CD4-positive, alpha-beta T cell treated with Interleukin-4 for 4 hours (primary cell): ENCODE measurements at regions not wholly inside any gene's neighbourhood (a gene's known extent, or its start where the extent isn't known, plus 50 kb on each side); places are given as distances from the start of the nearest gene placed in this dataset.
"Not testable (repeated sequence)": the region's sequence is repeated elsewhere in the genome, so short reads cannot be mapped to it uniquely, and the experiment has no call there.

Source experiments
- DNase-seq: peaks from one replicate; pipeline ENCODE4 v3.0.0-alpha.2; 2020

GRCh38 chr21:35737899-35738346, 322.4 kb downstream of the SETD4 start:
- no peak for DNase-seq

- no peak for DNase-seq
Measured at GRCh38 chr21:35737449-35737848, 322.9 kb downstream of the SETD4 start.

GRCh38 chr21:35732788-35733187, 327.5 kb downstream of the SETD4 start:
- DNase-seq: no peak

- no peak for DNase-seq
Measured at GRCh38 chr21:35730325-35730724, 330.0 kb downstream of the SETD4 start.

- DNase-seq: no peak
Measured at GRCh38 chr21:35727830-35728229, 332.5 kb downstream of the SETD4 start.

GRCh38 chr21:35724156-35724555, 336.2 kb downstream of the SETD4 start:
- no peak for DNase-seq

- DNase-seq: no peak
Measured at GRCh38 chr21:35721701-35722100, 338.6 kb downstream of the SETD4 start.

- DNase-seq: no peak
Measured at GRCh38 chr21:35720208-35720731, 340.1 kb downstream of the SETD4 start.

GRCh38 chr21:35719080-35719479, 341.2 kb downstream of the SETD4 start:
- DNase-seq: no peak

GRCh38 chr21:35716876-35717565, 343.3 kb downstream of the SETD4 start:
- no peak for DNase-seq

GRCh38 chr21:35713914-35714313, 346.4 kb downstream of the SETD4 start:
- DNase-seq: no peak

GRCh38 chr21:35711661-35712060, 348.7 kb downstream of the SETD4 start:
- no peak for DNase-seq

- DNase-seq: no peak
Measured at GRCh38 chr21:35711213-35711612, 349.1 kb downstream of the SETD4 start.

- not testable (repeated sequence) for DNase-seq
Measured at GRCh38 chr21:35709990-35710389, 350.3 kb downstream of the SETD4 start.

GRCh38 chr21:35705888-35706287, 354.4 kb downstream of the SETD4 start:
- no peak for DNase-seq

- DNase-seq: no peak
Measured at GRCh38 chr21:35705237-35705887, 355.0 kb downstream of the SETD4 start.

- no peak for DNase-seq
Measured at GRCh38 chr21:35703704-35704103, 356.6 kb downstream of the SETD4 start.

- no peak for DNase-seq
Measured at GRCh38 chr21:35699361-35699760, 361.0 kb downstream of the SETD4 start.

GRCh38 chr21:35697321-35697808, 363.0 kb downstream of the SETD4 start:
- no peak for DNase-seq

GRCh38 chr21:35696644-35697043, 363.7 kb downstream of the SETD4 start:
- no peak for DNase-seq

GRCh38 chr21:35692311-35692710, 368.0 kb downstream of the SETD4 start:
- no peak for DNase-seq

GRCh38 chr21:35690436-35690835, 369.9 kb downstream of the SETD4 start:
- no peak for DNase-seq

- no peak for DNase-seq
Measured at GRCh38 chr21:35686156-35686555, 374.2 kb downstream of the SETD4 start.

GRCh38 chr21:35683664-35684304, 376.5 kb downstream of the SETD4 start:
- no peak for DNase-seq
